ENCODE measurements at regions not wholly inside any gene's neighbourhood (a gene's known extent, or its start where the extent isn't known, plus 50 kb on each side); places are given as distances from the start of the nearest gene placed in this dataset.

GRCh38 chr2:46850742-46851141 is 64.9 kb downstream of the MCFD2 start:
- TF ChIP-seq, protein P1, sequence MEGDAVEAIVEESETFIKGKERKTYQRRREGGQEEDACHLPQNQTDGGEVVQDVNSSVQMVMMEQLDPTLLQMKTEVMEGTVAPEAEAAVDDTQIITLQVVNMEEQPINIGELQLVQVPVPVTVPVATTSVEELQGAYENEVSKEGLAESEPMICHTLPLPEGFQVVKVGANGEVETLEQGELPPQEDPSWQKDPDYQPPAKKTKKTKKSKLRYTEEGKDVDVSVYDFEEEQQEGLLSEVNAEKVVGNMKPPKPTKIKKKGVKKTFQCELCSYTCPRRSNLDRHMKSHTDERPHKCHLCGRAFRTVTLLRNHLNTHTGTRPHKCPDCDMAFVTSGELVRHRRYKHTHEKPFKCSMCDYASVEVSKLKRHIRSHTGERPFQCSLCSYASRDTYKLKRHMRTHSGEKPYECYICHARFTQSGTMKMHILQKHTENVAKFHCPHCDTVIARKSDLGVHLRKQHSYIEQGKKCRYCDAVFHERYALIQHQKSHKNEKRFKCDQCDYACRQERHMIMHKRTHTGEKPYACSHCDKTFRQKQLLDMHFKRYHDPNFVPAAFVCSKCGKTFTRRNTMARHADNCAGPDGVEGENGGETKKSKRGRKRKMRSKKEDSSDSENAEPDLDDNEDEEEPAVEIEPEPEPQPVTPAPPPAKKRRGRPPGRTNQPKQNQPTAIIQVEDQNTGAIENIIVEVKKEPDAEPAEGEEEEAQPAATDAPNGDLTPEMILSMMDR (conservative IDR thresholded peaks at IDR 0.05), result no peak

GRCh38 chr2:46849721-46850556 is 65.7 kb downstream of the MCFD2 start:
- no peak for DNase-seq
- peak overlapping the region; percentile 13 for H3K27ac Mint-ChIP-seq
- H3K4me3 ChIP-seq (ENCODE audit: low read length), result no peak overlapping the region

More at GRCh38 chr2:46850742-46851141, 64.9 kb downstream of the MCFD2 start:
- Histone ChIP-seq H3K27ac (ENCODE audit: low read depth, low read length) (no peak overlapping the region), H3K4me1 (ENCODE audit: control insufficient read depth, insufficient read depth, low read length) (no peaks in the 10 kb centered on the region), H3K36me3 (ENCODE audit: control insufficient read depth, insufficient read depth, low read length) (no peaks in the 10 kb centered on the region), H3K9me3 (ENCODE audit: control insufficient read depth, low read length) (no peaks in the 10 kb centered on the region), H3K9ac (ENCODE audit: extremely low read depth, low read length, poor library complexity, severe bottlenecking) (no peak overlapping the region), H3K27me3 (ENCODE audit: control insufficient read depth, insufficient read depth, low read length, poor library complexity, severe bottlenecking) (no peaks in the 10 kb centered on the region), H3K4me3 (ENCODE audit: low read length) (no peak overlapping the region)
- H3K4me1 Mint-ChIP-seq, result no peaks in the 10 kb centered on the region
- 85 to 100% methylated on average over 1 to 3 of the region's 3 CpGs for WGBS, 2 experiments (ENCODE audit: insufficient coverage in 1 of 2, insufficient read length in 1 of 2)
- H3K27me3 Mint-ChIP-seq (ENCODE audit: insufficient read depth), result peaks cover 2% of the 10 kb centered on the region
- no peak overlapping the region for H3K4me3 Mint-ChIP-seq
- H3K36me3 Mint-ChIP-seq (ENCODE audit: low read depth), result no peaks in the 10 kb centered on the region
- H3K27ac Mint-ChIP-seq, result no peak overlapping the region
- peaks cover 2% of the 10 kb centered on the region for H3K9me3 Mint-ChIP-seq
- DNase-seq, result no peak

DNA sequence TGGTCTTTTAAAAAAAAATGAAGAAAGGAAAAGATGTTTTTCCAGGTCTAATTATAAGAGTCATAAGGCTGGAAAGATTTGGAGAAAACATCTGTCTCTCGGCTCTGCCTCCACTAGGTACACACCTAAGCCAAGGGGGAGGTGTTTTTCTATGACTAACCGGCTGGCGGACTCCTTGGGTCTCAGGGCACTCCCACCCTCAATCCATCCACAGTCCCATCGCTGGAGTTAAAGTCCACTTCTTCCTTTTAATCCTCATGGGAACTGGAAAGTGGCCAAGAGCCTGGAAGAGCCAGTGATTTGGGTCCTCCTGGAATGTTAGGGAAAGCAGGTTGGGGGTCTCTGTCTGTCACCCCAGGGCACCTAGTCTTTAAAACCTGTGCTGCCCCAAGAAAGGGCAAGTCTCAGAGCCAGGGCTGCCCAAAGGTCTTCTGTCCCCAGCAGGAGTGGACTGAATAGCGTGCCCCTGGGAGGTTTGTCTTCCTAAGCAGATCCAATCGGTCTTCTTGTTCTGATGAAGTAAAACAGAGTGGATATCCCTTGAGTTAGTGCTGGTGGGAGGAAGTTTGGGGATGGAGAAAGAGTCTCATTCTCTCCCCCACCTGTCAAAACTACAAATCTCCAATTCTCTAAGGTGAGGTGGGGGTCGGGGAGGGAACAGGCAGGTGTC is 66.4 kb downstream of the MCFD2 start:
- TF ChIP-seq, protein P1 (conservative IDR thresholded peaks at IDR 0.05), result no peak
- Mint-ChIP-seq H3K4me3 (no peak overlapping the region), H3K36me3 (ENCODE audit: low read depth) (no peaks in the 10 kb centered on the region), H3K27ac (peak overlapping the region; percentile 13), H3K27me3 (ENCODE audit: insufficient read depth) (peaks cover 4% of the 10 kb centered on the region), H3K9me3 (peaks cover 2% of the 10 kb centered on the region), H3K4me1 (no peaks in the 10 kb centered on the region)
- WGBS, 2 experiments (ENCODE audit: insufficient coverage in 1 of 2, insufficient read length in 1 of 2), result 87 to 100% methylated on average over 1 to 7 of the region's 7 CpGs
- Histone ChIP-seq H3K27ac (ENCODE audit: low read depth, low read length) (no peak overlapping the region), H3K4me1 (ENCODE audit: control insufficient read depth, insufficient read depth, low read length) (no peaks in the 10 kb centered on the region), H3K9ac (ENCODE audit: extremely low read depth, low read length, poor library complexity, severe bottlenecking) (no peak overlapping the region), H3K36me3 (ENCODE audit: control insufficient read depth, insufficient read depth, low read length) (no peaks in the 10 kb centered on the region), H3K4me3 (ENCODE audit: low read length) (no peak overlapping the region), H3K9me3 (ENCODE audit: control insufficient read depth, low read length) (no peaks in the 10 kb centered on the region), H3K27me3 (ENCODE audit: control insufficient read depth, insufficient read depth, low read length, poor library complexity, severe bottlenecking) (no peaks in the 10 kb centered on the region)
- no peak for DNase-seq

More at GRCh38 chr2:46849721-46850556, 65.7 kb downstream of the MCFD2 start:
- no peak overlapping the region for H3K4me3 Mint-ChIP-seq
- Histone ChIP-seq H3K9ac (ENCODE audit: extremely low read depth, low read length, poor library complexity, severe bottlenecking) (no peak overlapping the region), H3K4me1 (ENCODE audit: control insufficient read depth, insufficient read depth, low read length) (no peaks in the 10 kb centered on the region), H3K27me3 (ENCODE audit: control insufficient read depth, insufficient read depth, low read length, poor library complexity, severe bottlenecking) (no peaks in the 10 kb centered on the region), H3K9me3 (ENCODE audit: control insufficient read depth, low read length) (no peaks in the 10 kb centered on the region), H3K27ac (ENCODE audit: low read depth, low read length) (no peak overlapping the region), H3K36me3 (ENCODE audit: control insufficient read depth, insufficient read depth, low read length) (no peaks in the 10 kb centered on the region)
- TF ChIP-seq, protein P1 (conservative IDR thresholded peaks at IDR 0.05), result no peak
- peaks cover 2% of the 10 kb centered on the region for H3K9me3 Mint-ChIP-seq
- no peaks in the 10 kb centered on the region for H3K4me1 Mint-ChIP-seq
- H3K36me3 Mint-ChIP-seq (ENCODE audit: low read depth), result no peaks in the 10 kb centered on the region
- peaks cover 2% of the 10 kb centered on the region for H3K27me3 Mint-ChIP-seq (ENCODE audit: insufficient read depth)
- 87 to 89% methylated on average over 11 to 13 of the region's 13 CpGs for WGBS, 2 experiments (ENCODE audit: insufficient coverage in 1 of 2, insufficient read length in 1 of 2)

Data from endodermal cell (in vitro differentiated cells).